Thoracic aorta (tissue), 2 donors: ENCODE measurements at regions not wholly inside any gene's neighbourhood (a gene's known extent, or its start where the extent isn't known, plus 50 kb on each side); places are given as distances from the start of the nearest gene placed in this dataset.

Experiments used
- ATAC-seq: fragments of 150-250 bp; one replicate; pipeline ENCODE4 v1.8.0; 2017; ENCODE audit warnings: low read depth; ENCODE audit not compliant: insufficient number of reproducible peaks, low FRiP score
- DNase-seq: peaks from one replicate; pipeline ENCODE4 v3.0.0-alpha.2; 2020; ENCODE audit warnings: low spot score
- H3K27ac ChIP-seq, 2 donors: fragments of 200-600 bp; sonication (generic); 1 replicate in 1 of 2; 2 replicates in 1 of 2; pipeline ENCODE4 v1.5.1; 2016; ENCODE audit warnings: mild to moderate bottlenecking in 2 of 2, moderate library complexity in 2 of 2
- H3K27me3 ChIP-seq: fragments of 200-600 bp; sonication (generic); replicated peaks from 2 replicates; pipeline ENCODE4 v1.6.0; 2016; ENCODE audit warnings: mild to moderate bottlenecking; ENCODE audit not compliant: insufficient read depth
- H3K36me3 ChIP-seq: fragments of 200-600 bp; sonication (generic); one replicate; pipeline ENCODE4 v1.5.1; 2016
- H3K4me1 ChIP-seq, 2 donors: fragments of 200-600 bp; sonication (generic); 1 replicate in 1 of 2; 2 replicates in 1 of 2; pipeline versions ENCODE4 v1.5.1 to v1.6.0; 2016; ENCODE audit warnings: low read depth in 2 of 2, mild to moderate bottlenecking in 1 of 2; ENCODE audit not compliant: control insufficient read depth in 1 of 2
- H3K4me3 ChIP-seq: fragments of 200-600 bp; sonication (generic); 2 replicates; pipeline ENCODE4 v1.5.1; 2016; ENCODE audit warnings: mild to moderate bottlenecking
- H3K9me3 ChIP-seq: fragments of 200-600 bp; sonication (generic); 2 replicates; pipeline ENCODE4 v1.5.1; 2016
- CTCF ChIP-seq: fragments of 200-600 bp; sonication (generic); IDR thresholded peaks from one replicate; pipeline ENCODE4 v1.5.1; 2019; ENCODE audit warnings: antibody characterized with exemption

DNA sequence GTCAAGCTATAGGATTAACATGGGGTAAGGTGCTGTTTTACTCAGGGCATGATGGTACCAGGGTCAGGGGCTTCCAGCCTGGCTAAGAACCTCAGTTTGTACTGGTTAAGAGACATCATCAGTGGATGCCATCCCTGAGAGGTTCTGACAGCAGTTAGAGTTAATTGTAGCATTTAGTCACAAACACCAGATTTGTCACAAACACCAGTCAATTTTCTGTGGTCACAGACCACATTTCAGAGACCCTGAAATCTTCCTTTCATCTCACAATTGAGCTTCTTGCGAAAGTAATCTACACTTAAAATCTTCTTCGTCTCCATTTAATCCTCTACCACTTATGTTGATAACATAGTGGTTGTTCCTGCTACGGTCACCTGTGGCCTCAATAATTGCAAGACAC lies 143.0 kb upstream of the EGLN3 start:
- no peaks in the 10 kb centered on the region for H3K27me3 ChIP-seq
- H3K9me3 ChIP-seq, result no peaks in the 10 kb centered on the region
- no peak overlapping the region for H3K4me3 ChIP-seq
- DNase-seq (no peak), ATAC-seq (no peak)
- no peak overlapping the region for H3K27ac ChIP-seq
- H3K4me1 ChIP-seq, result no peaks in the 10 kb centered on the region
- TF ChIP-seq CTCF, result no peak
- H3K36me3 ChIP-seq, result no peaks in the 10 kb centered on the region

DNA sequence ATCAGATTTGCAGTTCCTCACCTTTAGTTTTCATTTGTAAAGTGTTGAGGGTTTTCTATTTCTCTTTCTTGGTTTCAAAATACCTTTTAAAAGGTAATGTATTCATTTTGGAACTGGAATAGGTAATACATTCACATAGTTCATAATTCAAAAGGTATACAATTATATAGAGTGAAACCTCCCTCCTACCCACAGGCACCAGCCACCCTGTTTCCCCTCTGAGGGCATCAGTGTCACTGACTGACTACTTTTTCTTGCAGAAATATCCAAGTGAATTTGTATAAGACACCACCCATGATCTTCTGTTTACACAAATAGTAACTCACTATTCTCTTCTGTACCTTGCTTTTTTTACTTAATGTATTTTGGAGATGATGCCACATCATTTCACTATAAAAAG lies 139.6 kb upstream of the EGLN3 start:
- H3K4me1 ChIP-seq, result no peaks in the 10 kb centered on the region
- no peak for DNase-seq
- H3K9me3 ChIP-seq, result no peaks in the 10 kb centered on the region
- no peak for TF ChIP-seq CTCF
- no peak for ATAC-seq
- no peaks in the 10 kb centered on the region for H3K36me3 ChIP-seq
- H3K27me3 ChIP-seq, result no peaks in the 10 kb centered on the region
- H3K4me3 ChIP-seq, result no peak overlapping the region
- no peak overlapping the region for H3K27ac ChIP-seq

DNA sequence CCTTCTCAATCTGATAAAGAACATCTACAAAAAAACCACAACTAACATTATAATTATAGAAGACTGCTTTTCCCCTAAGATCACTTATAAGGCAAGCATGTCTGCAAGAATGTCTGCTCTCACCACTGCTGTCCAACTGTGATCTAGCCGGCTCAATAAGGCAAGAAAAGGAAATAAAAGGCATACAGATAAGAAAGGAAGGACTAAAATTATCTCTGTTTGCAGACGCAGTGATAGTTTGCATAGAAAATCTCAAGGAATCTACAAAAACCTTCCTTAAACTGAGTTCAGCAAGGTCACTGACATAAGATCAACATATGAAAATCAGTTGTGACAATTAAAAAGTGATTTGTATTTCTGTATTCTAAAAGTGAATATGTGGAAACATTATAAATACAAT lies 138.0 kb upstream of the EGLN3 start:
- H3K4me1 ChIP-seq, result no peaks in the 10 kb centered on the region
- H3K27ac ChIP-seq, result no peak overlapping the region
- no peaks in the 10 kb centered on the region for H3K9me3 ChIP-seq
- DNase-seq (no peak), ATAC-seq (no peak)
- H3K27me3 ChIP-seq, result no peaks in the 10 kb centered on the region
- no peaks in the 10 kb centered on the region for H3K36me3 ChIP-seq
- TF ChIP-seq CTCF, result no peak
- H3K4me3 ChIP-seq, result no peak overlapping the region

GRCh38 chr14:34087571-34087970 lies 136.7 kb upstream of the EGLN3 start:
- ATAC-seq (no peak), DNase-seq (no peak)
- no peak overlapping the region for H3K4me3 ChIP-seq
- H3K4me1 ChIP-seq, result no peaks in the 10 kb centered on the region
- TF ChIP-seq CTCF, result no peak
- H3K27me3 ChIP-seq, result no peaks in the 10 kb centered on the region
- H3K36me3 ChIP-seq, result no peaks in the 10 kb centered on the region
- no peak overlapping the region for H3K27ac ChIP-seq
- H3K9me3 ChIP-seq, result no peaks in the 10 kb centered on the region

GRCh38 chr14:34086223-34086757 lies 135.4 kb upstream of the EGLN3 start:
- Histone ChIP-seq H3K4me3 (no peak overlapping the region), H3K36me3 (no peaks in the 10 kb centered on the region), H3K27me3 (no peaks in the 10 kb centered on the region), H3K4me1 (peaks cover 6 to 8% of the 10 kb centered on the region in 2 donors), H3K9me3 (no peaks in the 10 kb centered on the region), H3K27ac (no peak overlapping the region)
- DNase-seq (no peak), ATAC-seq (no peak)
- TF ChIP-seq CTCF, result no peak
